Adrenal gland (tissue), 9 donors: ENCODE measurements at regions not wholly inside any gene's neighbourhood (a gene's known extent, or its start where the extent isn't known, plus 50 kb on each side); places are given as distances from the start of the nearest gene placed in this dataset.

Source experiments
- DNase-seq, 7 donors: peaks; one replicate each; pipeline ENCODE4 v3.0.0-alpha.2; 2019 to 2020
- H3K27ac ChIP-seq, 5 donors: fragments of 200-600 bp; sonication (generic) in 4 of 5; 1 replicate in 3 of 5; 2 replicates in 2 of 5; pipeline versions ENCODE4 v1.5.1 to v1.8.0; 2016 to 2020; ENCODE audit warnings: mild to moderate bottlenecking in 1 of 5
- H3K27me3 ChIP-seq: fragments of 200-600 bp; 2 replicates; pipeline ENCODE4 v1.8.0; 2021
- H3K36me3 ChIP-seq, 2 donors: fragments of 200-600 bp; replicated peaks in 1 of 2; 1 replicate in 1 of 2; 2 replicates in 1 of 2; pipeline versions ENCODE4 v1.5.1 to v1.8.0; 2018 to 2022
- H3K4me1 ChIP-seq, 2 donors: fragments of 200-600 bp; replicated peaks in 1 of 2; 1 replicate in 1 of 2; 2 replicates in 1 of 2; pipeline versions ENCODE4 v1.5.1 to v1.8.0; 2018 to 2021
- H3K4me3 ChIP-seq, 4 donors: fragments of 200-600 bp; sonication (generic) in 3 of 4; one replicate each; pipeline ENCODE4 v1.5.1; 2016 to 2018
- H3K9me3 ChIP-seq, 3 donors: fragments of 200-600 bp; sonication (generic) in 1 of 3; replicated peaks in 1 of 3; 1 replicate in 2 of 3; 2 replicates in 1 of 3; pipeline versions ENCODE4 v1.5.1 to v1.8.0; 2016 to 2021
- POLR2A ChIP-seq, 2 donors: fragments of 450-650 bp; IDR thresholded peaks; one replicate each; pipeline ENCODE4 v1.6.1; 2017; ENCODE audit warnings: antibody characterized with exemption in 2 of 2, mild to moderate bottlenecking in 2 of 2, moderate library complexity in 1 of 2
- WGBS, 4 donors: extraction: QIAGEN DNeasy Blood & Tissue Kit in 2 of 4; methylation state at CpG; one replicate each; pipeline versions ENCODE4 v1.1.5 to v1.1.7; 2013 to 2017; 5-methylcytosine and 5-hydroxymethylcytosine counted together
- intact Hi-C, 2 donors: fragments of 100-400 bp; cut with DNase I; formaldehyde crosslinking; loops; one replicate each; pipeline versions ENCODE4 v1.14.1 to v1.15.0; 2022 to 2023
- TF ChIP-seq, protein P1 (sequence below), 6 experiments: fragments of 450-650 bp in 4 of 6; fragments of 200-600 bp in 2 of 6; sonication (generic) in 1 of 6; IDR thresholded peaks; 1 replicate in 5 of 6; 2 replicates in 1 of 6; pipeline versions ENCODE4 v1.5.1 to v1.8.0; 2016 to 2021; ENCODE audit warnings: antibody characterized with exemption in 6 of 6, mild to moderate bottlenecking in 2 of 6, moderate library complexity in 1 of 6
- donor health status: healthy with polysubstance abuse.
- donor health status: Bipolar disorder and iron deficiency.
- donor health status: DM: yes; HTN: yes; CAD: no.
- donor health status: DM: no; HTN: no; CAD: no.
- donor health status: DM: no; HTN: no; CAD: no.

DNA sequence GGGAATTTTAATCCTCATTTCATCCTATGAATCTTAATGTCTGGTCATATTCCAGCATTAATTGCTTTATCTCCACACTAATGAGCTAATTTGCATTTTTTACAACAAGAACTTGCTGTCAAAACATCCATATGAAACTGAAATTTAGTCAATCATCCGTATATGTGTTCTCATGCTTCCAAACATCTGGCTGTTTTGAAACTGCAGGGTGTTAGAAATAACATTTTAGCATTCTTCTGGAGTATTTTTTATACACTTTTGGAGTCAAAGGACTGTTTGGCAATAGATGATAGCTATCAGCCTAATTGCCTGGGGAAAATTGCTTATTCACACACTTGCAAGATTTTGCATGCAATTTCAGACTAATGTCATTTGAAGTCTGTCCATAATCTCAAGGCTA, 1639.3 kb downstream of the KCNT2 start:
- intact Hi-C loops = no loop called here
- no peaks in the 10 kb centered on the region for H3K4me1 ChIP-seq
- H3K27me3 ChIP-seq = no peaks in the 10 kb centered on the region
- TF ChIP-seq, protein P1, sequence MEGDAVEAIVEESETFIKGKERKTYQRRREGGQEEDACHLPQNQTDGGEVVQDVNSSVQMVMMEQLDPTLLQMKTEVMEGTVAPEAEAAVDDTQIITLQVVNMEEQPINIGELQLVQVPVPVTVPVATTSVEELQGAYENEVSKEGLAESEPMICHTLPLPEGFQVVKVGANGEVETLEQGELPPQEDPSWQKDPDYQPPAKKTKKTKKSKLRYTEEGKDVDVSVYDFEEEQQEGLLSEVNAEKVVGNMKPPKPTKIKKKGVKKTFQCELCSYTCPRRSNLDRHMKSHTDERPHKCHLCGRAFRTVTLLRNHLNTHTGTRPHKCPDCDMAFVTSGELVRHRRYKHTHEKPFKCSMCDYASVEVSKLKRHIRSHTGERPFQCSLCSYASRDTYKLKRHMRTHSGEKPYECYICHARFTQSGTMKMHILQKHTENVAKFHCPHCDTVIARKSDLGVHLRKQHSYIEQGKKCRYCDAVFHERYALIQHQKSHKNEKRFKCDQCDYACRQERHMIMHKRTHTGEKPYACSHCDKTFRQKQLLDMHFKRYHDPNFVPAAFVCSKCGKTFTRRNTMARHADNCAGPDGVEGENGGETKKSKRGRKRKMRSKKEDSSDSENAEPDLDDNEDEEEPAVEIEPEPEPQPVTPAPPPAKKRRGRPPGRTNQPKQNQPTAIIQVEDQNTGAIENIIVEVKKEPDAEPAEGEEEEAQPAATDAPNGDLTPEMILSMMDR (IDR thresholded peaks at IDR 0.05) = no peak
- TF ChIP-seq POLR2A (IDR thresholded peaks at IDR 0.05) = no peak
- H3K36me3 ChIP-seq = no peaks in the 10 kb centered on the region
- no peak for DNase-seq
- H3K4me3 ChIP-seq = no peak overlapping the region
- 72 to 85% (median 83%) methylated on average over 1 of the region's 1 CpG for WGBS, 4 donors
- no peaks in the 10 kb centered on the region for H3K9me3 ChIP-seq
- no peak overlapping the region for H3K27ac ChIP-seq

DNA sequence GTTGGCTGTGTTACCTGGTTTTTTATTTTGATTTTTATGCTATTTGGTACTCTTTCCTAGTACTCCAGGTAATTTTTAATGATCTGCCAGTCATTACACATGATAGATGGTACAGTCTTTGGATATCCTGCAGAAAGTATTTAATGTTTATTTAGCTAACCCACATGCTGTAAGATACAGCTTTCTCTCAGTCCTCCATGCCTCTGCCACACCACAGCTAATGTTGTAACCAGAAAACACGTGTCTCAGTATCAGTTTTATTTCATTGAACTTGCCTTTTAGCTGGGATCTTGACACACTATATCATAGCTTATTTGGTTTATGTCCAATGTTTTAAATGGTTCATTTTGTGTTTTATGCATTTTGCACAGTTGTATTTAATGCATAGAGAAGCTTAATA, 1648.4 kb downstream of the KCNT2 start:
- Histone ChIP-seq H3K4me3 (no peak overlapping the region), H3K36me3 (no peaks in the 10 kb centered on the region), H3K9me3 (no peaks in the 10 kb centered on the region), H3K27me3 (no peaks in the 10 kb centered on the region), H3K27ac (no peak overlapping the region), H3K4me1 (no peaks in the 10 kb centered on the region)
- WGBS, 4 donors = 38 to 57% (median 45%) methylated on average over 1 of the region's 1 CpG
- no peak for TF ChIP-seq POLR2A (IDR thresholded peaks at IDR 0.05)
- TF ChIP-seq, protein P1 (IDR thresholded peaks at IDR 0.05) = no peak
- intact Hi-C loops = no loop called here
- no peak for DNase-seq

DNA sequence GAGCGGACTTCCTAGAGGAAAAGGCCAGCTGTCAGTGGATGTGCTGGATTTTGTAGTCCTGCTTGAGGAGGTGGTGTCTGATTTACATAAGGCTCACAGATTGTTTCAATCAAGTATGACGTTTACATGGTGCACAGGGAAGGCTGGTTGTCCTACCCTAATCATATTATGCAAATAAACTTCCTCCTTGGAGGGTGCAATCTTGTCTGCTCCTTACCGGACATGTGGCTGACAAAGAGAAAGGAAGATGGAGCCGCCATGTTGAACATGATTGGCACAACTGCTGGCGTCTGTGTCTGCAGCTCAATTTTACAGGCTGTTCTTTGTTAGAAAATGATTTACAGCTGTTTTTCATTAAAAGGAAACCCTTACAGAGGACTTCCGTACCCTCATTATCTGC, 1656.1 kb downstream of the KCNT2 start:
- intact Hi-C loops = no loop called here
- 64 to 80% (median 70%) methylated on average over 6 of the region's 6 CpGs for WGBS, 4 donors
- no peaks in the 10 kb centered on the region for H3K4me1 ChIP-seq
- TF ChIP-seq, protein P1 (IDR thresholded peaks at IDR 0.05) = no peak
- no peak for TF ChIP-seq POLR2A (IDR thresholded peaks at IDR 0.05)
- H3K27me3 ChIP-seq = no peaks in the 10 kb centered on the region
- no peaks in the 10 kb centered on the region for H3K36me3 ChIP-seq
- H3K4me3 ChIP-seq = no peak overlapping the region
- H3K27ac ChIP-seq = no peak overlapping the region
- DNase-seq = no peak
- H3K9me3 ChIP-seq = no peaks in the 10 kb centered on the region

DNA sequence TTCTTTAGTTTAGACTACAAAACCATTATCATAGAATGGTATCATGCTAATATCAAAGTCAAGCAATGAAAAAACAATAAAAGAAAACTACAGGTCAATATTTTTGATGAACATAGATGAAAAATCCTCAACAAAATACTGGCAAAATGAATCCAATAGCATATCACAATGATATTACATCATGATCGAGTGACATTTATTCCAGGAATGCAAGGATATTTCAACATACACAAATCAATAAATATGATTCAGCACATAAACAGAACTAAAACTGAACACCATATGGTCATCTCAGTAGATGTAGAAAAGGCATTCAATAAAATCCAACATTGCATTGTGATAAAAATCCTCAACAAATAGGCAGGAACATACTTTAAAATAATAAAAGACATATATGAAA, 1657.7 kb downstream of the KCNT2 start:
- no peak for DNase-seq
- H3K4me1 ChIP-seq = no peaks in the 10 kb centered on the region
- H3K27me3 ChIP-seq = no peaks in the 10 kb centered on the region
- H3K36me3 ChIP-seq = no peaks in the 10 kb centered on the region
- TF ChIP-seq, protein P1 (IDR thresholded peaks at IDR 0.05) = no peak
- no peak for TF ChIP-seq POLR2A (IDR thresholded peaks at IDR 0.05)
- intact Hi-C loops = no loop called here
- H3K9me3 ChIP-seq = no peaks in the 10 kb centered on the region
- 62 to 87% (median 67%) methylated on average over 1 of the region's 1 CpG for WGBS, 4 donors
- no peak overlapping the region for H3K4me3 ChIP-seq
- no peak overlapping the region for H3K27ac ChIP-seq
